GM12878 (cell line): ENCODE measurements at regions not wholly inside any gene's neighbourhood (a gene's known extent, or its start where the extent isn't known, plus 50 kb on each side); places are given as distances from the start of the nearest gene placed in this dataset.

ENCODE experiments used
- ATAC-seq: fragments of 200-7000 bp; cut with Tn5 transposase; 3 replicates; pipeline ENCODE4 v1.9.1; 2020; ENCODE audit warnings: mild to moderate bottlenecking, moderate library complexity
- BruUV-seq: library from RNA; stranded (reverse); fragments of 400-500 nt; replicated peaks from 2 replicates; lab custom pipeline; 2021; lab: Mats Ljungman, UMichigan
- CTCF ChIA-PET: fragments of 300-600 bp; sonication (Branson Sonifier 250); formaldehyde crosslinking; extraction: SDS; loops from one replicate; lab custom pipeline; 2021; ENCODE audit warnings: inconsistent platforms; lab: Yijun Ruan, JAX
- POLR2A ChIA-PET: fragments of 350-600 bp; formaldehyde crosslinking; extraction: SDS; loops from one replicate; lab custom pipeline; 2021; ENCODE audit warnings: inconsistent platforms; lab: Charles Lee
- RAD21 ChIA-PET: fragments of 300-600 bp; sonication (Branson Sonifier 250); formaldehyde crosslinking; loops from one replicate; lab custom pipeline; 2023; ENCODE audit warnings: antibody characterized with exemption; ENCODE audit not compliant: unreplicated experiment; lab: Charles Lee
- SMC1A ChIA-PET: fragments of 300-600 bp; sonication (Branson Sonifier 250); formaldehyde crosslinking; loops from one replicate; lab custom pipeline; 2023; ENCODE audit not compliant: unreplicated experiment, uncharacterized antibody; lab: Charles Lee
- DNase-seq: peaks from one replicate; pipeline ENCODE4 v3.0.0-alpha.2; 2011; ENCODE audit warnings: low read depth, low spot score
- FAIRE-seq: peaks from 3 replicates; lab custom pipeline; 2011; peaks lifted over from hg19 to GRCh38; lab: Jason Lieb, UNC
- H2AFZ ChIP-seq: 2 replicates; pipeline ENCODE4 v1.6.0; 2011; ENCODE audit warnings: low read depth, low read length, control low read depth; ENCODE audit not compliant: control insufficient read depth
- H3K27ac ChIP-seq: 2 replicates; pipeline ENCODE4 v1.5.1; 2011; ENCODE audit warnings: control low read depth; ENCODE audit not compliant: control insufficient read depth, insufficient read depth
- H3K27me3 ChIP-seq, 2 experiments: replicated peaks in 1 of 2; 2 replicates each; pipeline versions ENCODE4 v1.6.0 to v1.6.1; 2011; ENCODE audit warnings: low read length in 1 of 2; ENCODE audit not compliant: control insufficient read depth in 2 of 2, insufficient read depth in 2 of 2
- H3K36me3 ChIP-seq, 2 experiments: 2 replicates each; pipeline ENCODE4 v1.5.1; 2011; ENCODE audit warnings: low read length in 1 of 2; ENCODE audit not compliant: control insufficient read depth in 2 of 2, insufficient read depth in 2 of 2
- H3K4me1 ChIP-seq: 2 replicates; pipeline ENCODE4 v1.6.1; 2011; ENCODE audit warnings: mild to moderate bottlenecking, low read length, moderate library complexity, mixed read lengths; ENCODE audit not compliant: control insufficient read depth, insufficient read depth
- H3K4me2 ChIP-seq: 2 replicates; pipeline ENCODE4 v1.6.0; 2011; ENCODE audit warnings: control low read depth; ENCODE audit not compliant: control insufficient read depth, insufficient read depth
- H3K4me3 ChIP-seq: fragments of 200-600 bp; sonication (generic); 2 replicates; pipeline ENCODE4 v1.5.1; 2016
- H3K79me2 ChIP-seq: 2 replicates; pipeline ENCODE4 v1.6.0; 2011; ENCODE audit warnings: low read length; ENCODE audit not compliant: control insufficient read depth, insufficient read depth
- H3K9ac ChIP-seq: 2 replicates; pipeline ENCODE4 v1.8.0; 2011; ENCODE audit warnings: low read length, control low read depth, mixed read lengths; ENCODE audit not compliant: control insufficient read depth, insufficient read depth
- H3K9me3 ChIP-seq: replicated peaks from 3 replicates; pipeline ENCODE4 v1.5.1; 2011; ENCODE audit warnings: mild to moderate bottlenecking, low read length; ENCODE audit not compliant: control insufficient read depth, insufficient read depth
- H4K20me1 ChIP-seq: 2 replicates; pipeline ENCODE4 v1.6.0; 2011; ENCODE audit not compliant: control insufficient read depth, insufficient read depth
- ASH2L ChIP-seq: fragments of 300-600, 200-600 bp; sonication (generic); IDR thresholded peaks from 2 replicates; pipeline ENCODE4 v1.6.1; 2017; ENCODE audit warnings: low read depth, mild to moderate bottlenecking, borderline replicate concordance
- BRCA1 ChIP-seq: IDR thresholded peaks from 2 replicates; pipeline ENCODE4 v1.6.1; 2011; ENCODE audit warnings: low read depth, low read length, improper control_type of control experiment
- E2F8 ChIP-seq: fragments of 450-650 bp; IDR thresholded peaks from 2 replicates; pipeline ENCODE4 v1.6.1; 2018; ENCODE audit warnings: mild to moderate bottlenecking, low read depth, moderate library complexity; ENCODE audit not compliant: partially characterized antibody
- FOXM1 ChIP-seq: IDR thresholded peaks from 2 replicates; pipeline ENCODE4 v1.6.1; 2012; ENCODE audit warnings: low read depth, mild to moderate bottlenecking, inconsistent platforms, low read length, moderate library complexity
- HDAC2 ChIP-seq: fragments of 200-600 bp; sonication (generic); IDR thresholded peaks from 2 replicates; pipeline ENCODE4 v1.6.1; 2017
- HDAC6 ChIP-seq: fragments of 200-600 bp; sonication (generic); IDR thresholded peaks from one replicate; pipeline ENCODE4 v1.8.0; 2017; ENCODE audit warnings: antibody characterized with exemption; ENCODE audit not compliant: unreplicated experiment
- HDGF ChIP-seq: fragments of 450-650 bp; IDR thresholded peaks from 2 replicates; pipeline ENCODE4 v1.6.1; 2016; ENCODE audit warnings: antibody characterized with exemption
- IKZF1 ChIP-seq: fragments of 450-650 bp; conservative IDR thresholded peaks from 2 replicates; pipeline ENCODE4 v1.6.1; 2017; ENCODE audit warnings: antibody characterized with exemption, mild to moderate bottlenecking
- KLF5 ChIP-seq: fragments of 450-650 bp; IDR thresholded peaks from 2 replicates; pipeline ENCODE4 v1.6.1; 2014; ENCODE audit warnings: mild to moderate bottlenecking; ENCODE audit not compliant: partially characterized antibody
- MEF2B ChIP-seq: fragments of 450-650 bp; IDR thresholded peaks from 2 replicates; pipeline ENCODE4 v1.6.1; 2018; ENCODE audit warnings: mild to moderate bottlenecking, moderate library complexity; ENCODE audit not compliant: partially characterized antibody, poor library complexity, severe bottlenecking
- MTA3 ChIP-seq: IDR thresholded peaks from 2 replicates; pipeline ENCODE4 v1.6.1; 2012; ENCODE audit warnings: low read length, inconsistent platforms, borderline replicate concordance
- NRF1 ChIP-seq: conservative IDR thresholded peaks from 2 replicates; pipeline ENCODE4 v1.6.1; 2011; ENCODE audit warnings: mild to moderate bottlenecking, low read depth, low read length, improper control_type of control experiment
- POLR2AphosphoS5 ChIP-seq: IDR thresholded peaks from 2 replicates; pipeline ENCODE4 v1.6.1; 2011; ENCODE audit warnings: mild to moderate bottlenecking, low read length, inconsistent platforms
- RAD51 ChIP-seq: fragments of 450-650 bp; IDR thresholded peaks from 2 replicates; pipeline ENCODE4 v1.6.1; 2016; ENCODE audit warnings: moderate library complexity, mild to moderate bottlenecking, inconsistent platforms
- SUPT20H ChIP-seq: IDR thresholded peaks from 2 replicates; pipeline ENCODE4 v1.6.1; 2011; ENCODE audit warnings: low read depth, mild to moderate bottlenecking, low read length, moderate library complexity, borderline replicate concordance; ENCODE audit not compliant: control insufficient read depth
- SUZ12 ChIP-seq: fragments of 200-600 bp; sonication (generic); IDR thresholded peaks from one replicate; pipeline ENCODE4 v1.6.1; 2018; ENCODE audit warnings: antibody characterized with exemption, mild to moderate bottlenecking; ENCODE audit not compliant: unreplicated experiment
- TARDBP ChIP-seq: IDR thresholded peaks from 2 replicates; pipeline ENCODE4 v1.6.1; 2016; ENCODE audit warnings: borderline replicate concordance
- WGBS: methylation state at CpG from one replicate; pipeline ENCODE4 v1.1.6; 2016; ENCODE audit warnings: low lambda C conversion rate; ENCODE audit not compliant: insufficient replicate concordance, insufficient coverage; ENCODE audit errors: missing lambda C conversion rate; 5-methylcytosine and 5-hydroxymethylcytosine counted together
- in situ Hi-C: fragments of 300-500 bp; cut with MboI; formaldehyde crosslinking; loops from 9 replicates; pipeline ENCODE4 v1.14.3; 2018; ENCODE audit warnings: mixed read lengths
- intact Hi-C: fragments of 100-400 bp; cut with micrococcal nuclease; formaldehyde crosslinking; loops from one replicate; pipeline ENCODE4 v1.14.2; 2022; ENCODE audit not compliant: unreplicated experiment
- TF ChIP-seq, protein P1 (sequence below): fragments of 450-650 bp; IDR thresholded peaks from 2 replicates; pipeline ENCODE4 v1.6.1; 2017; ENCODE audit warnings: mild to moderate bottlenecking
- TF ChIP-seq, protein P2 (sequence below): fragments of 150-350 bp; IDR thresholded peaks from 2 replicates; pipeline ENCODE4 v1.6.1; 2016; ENCODE audit warnings: low read depth, low read length

- DNase-seq (no peak), FAIRE-seq (no peak), ATAC-seq (no peak)
- ChIA-PET POLR2A (no interaction called here), CTCF (interaction anchor here (1.0 to 1.8 kb wide), 3 partner anchors 9 to 14 kb away, joined by 3 read pairs; no protein-coding TSS in a partner anchor), SMC1A (interaction anchor here (1.1 to 1.2 kb wide), 2 partner anchors 539 to 541 kb away, joined by 3 to 5 read pairs; no protein-coding TSS in a partner anchor), RAD21 (no interaction called here)
- Histone ChIP-seq H2AFZ (no peak overlapping the region), H3K4me3 (no peak overlapping the region), H3K4me1 (no peaks in the 10 kb centered on the region), H3K36me3 (no peaks in the 10 kb centered on the region), H3K9me3 (no peaks in the 10 kb centered on the region), H4K20me1 (no peaks in the 10 kb centered on the region), H3K27ac (no peak overlapping the region), H3K4me2 (no peak overlapping the region), H3K79me2 (no peaks in the 10 kb centered on the region), H3K27me3 (no peaks in the 10 kb centered on the region), H3K9ac (no peak overlapping the region)
- intact Hi-C loops (no loop called here), in situ Hi-C loops (no loop called here)
- WGBS, result 5% methylated on average over 3 of the region's 3 CpGs
- TF ChIP-seq, protein P1, sequence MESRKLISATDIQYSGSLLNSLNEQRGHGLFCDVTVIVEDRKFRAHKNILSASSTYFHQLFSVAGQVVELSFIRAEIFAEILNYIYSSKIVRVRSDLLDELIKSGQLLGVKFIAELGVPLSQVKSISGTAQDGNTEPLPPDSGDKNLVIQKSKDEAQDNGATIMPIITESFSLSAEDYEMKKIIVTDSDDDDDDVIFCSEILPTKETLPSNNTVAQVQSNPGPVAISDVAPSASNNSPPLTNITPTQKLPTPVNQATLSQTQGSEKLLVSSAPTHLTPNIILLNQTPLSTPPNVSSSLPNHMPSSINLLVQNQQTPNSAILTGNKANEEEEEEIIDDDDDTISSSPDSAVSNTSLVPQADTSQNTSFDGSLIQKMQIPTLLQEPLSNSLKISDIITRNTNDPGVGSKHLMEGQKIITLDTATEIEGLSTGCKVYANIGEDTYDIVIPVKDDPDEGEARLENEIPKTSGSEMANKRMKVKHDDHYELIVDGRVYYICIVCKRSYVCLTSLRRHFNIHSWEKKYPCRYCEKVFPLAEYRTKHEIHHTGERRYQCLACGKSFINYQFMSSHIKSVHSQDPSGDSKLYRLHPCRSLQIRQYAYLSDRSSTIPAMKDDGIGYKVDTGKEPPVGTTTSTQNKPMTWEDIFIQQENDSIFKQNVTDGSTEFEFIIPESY, result no peak
- no peak for TF ChIP-seq FOXM1
- TF ChIP-seq SUPT20H, result no peak
- no peak for TF ChIP-seq HDAC6
- TF ChIP-seq HDGF, result no peak
- no peak for TF ChIP-seq TARDBP
- TF ChIP-seq POLR2AphosphoS5, result no peak
- TF ChIP-seq ASH2L, result no peak
- TF ChIP-seq E2F8, result no peak
- TF ChIP-seq RAD51, result no peak
- TF ChIP-seq IKZF1, result no peak
- TF ChIP-seq HDAC2, result no peak
- TF ChIP-seq MEF2B, result no peak
- TF ChIP-seq, protein P2, sequence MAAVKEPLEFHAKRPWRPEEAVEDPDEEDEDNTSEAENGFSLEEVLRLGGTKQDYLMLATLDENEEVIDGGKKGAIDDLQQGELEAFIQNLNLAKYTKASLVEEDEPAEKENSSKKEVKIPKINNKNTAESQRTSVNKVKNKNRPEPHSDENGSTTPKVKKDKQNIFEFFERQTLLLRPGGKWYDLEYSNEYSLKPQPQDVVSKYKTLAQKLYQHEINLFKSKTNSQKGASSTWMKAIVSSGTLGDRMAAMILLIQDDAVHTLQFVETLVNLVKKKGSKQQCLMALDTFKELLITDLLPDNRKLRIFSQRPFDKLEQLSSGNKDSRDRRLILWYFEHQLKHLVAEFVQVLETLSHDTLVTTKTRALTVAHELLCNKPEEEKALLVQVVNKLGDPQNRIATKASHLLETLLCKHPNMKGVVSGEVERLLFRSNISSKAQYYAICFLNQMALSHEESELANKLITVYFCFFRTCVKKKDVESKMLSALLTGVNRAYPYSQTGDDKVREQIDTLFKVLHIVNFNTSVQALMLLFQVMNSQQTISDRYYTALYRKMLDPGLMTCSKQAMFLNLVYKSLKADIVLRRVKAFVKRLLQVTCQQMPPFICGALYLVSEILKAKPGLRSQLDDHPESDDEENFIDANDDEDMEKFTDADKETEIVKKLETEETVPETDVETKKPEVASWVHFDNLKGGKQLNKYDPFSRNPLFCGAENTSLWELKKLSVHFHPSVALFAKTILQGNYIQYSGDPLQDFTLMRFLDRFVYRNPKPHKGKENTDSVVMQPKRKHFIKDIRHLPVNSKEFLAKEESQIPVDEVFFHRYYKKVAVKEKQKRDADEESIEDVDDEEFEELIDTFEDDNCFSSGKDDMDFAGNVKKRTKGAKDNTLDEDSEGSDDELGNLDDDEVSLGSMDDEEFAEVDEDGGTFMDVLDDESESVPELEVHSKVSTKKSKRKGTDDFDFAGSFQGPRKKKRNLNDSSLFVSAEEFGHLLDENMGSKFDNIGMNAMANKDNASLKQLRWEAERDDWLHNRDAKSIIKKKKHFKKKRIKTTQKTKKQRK, result no peak
- TF ChIP-seq SUZ12, result no peak
- TF ChIP-seq NRF1, result no peak
- no peak for TF ChIP-seq KLF5
- no peak for TF ChIP-seq BRCA1
- TF ChIP-seq MTA3, result no peak
- no TSS peak for BruUV-seq
Measured at GRCh38 chr2:173567493-173567892, 212.8 kb downstream of the CDCA7 start.
